Loucy (cell line): ENCODE measurements at regions not wholly inside any gene's neighbourhood (a gene's known extent, or its start where the extent isn't known, plus 50 kb on each side); places are given as distances from the start of the nearest gene placed in this dataset.

Source experiments
- CTCF ChIP-seq: fragments of 200-600 bp; sonication (generic); conservative IDR thresholded peaks from 2 replicates; pipeline ENCODE4 v1.5.1; 2014; ENCODE audit warnings: mild to moderate bottlenecking, antibody characterized with exemption, low read length
- EZH2phosphoT487 ChIP-seq: fragments of 200-600 bp; IDR thresholded peaks from 2 replicates; pipeline ENCODE4 v1.6.1; 2018; ENCODE audit warnings: antibody characterized with exemption, mild to moderate bottlenecking, moderate library complexity, borderline replicate concordance

GRCh38 chr6:156125844-156126243, 651.3 kb upstream of the ARID1B start:
- TF ChIP-seq CTCF (no peak), EZH2phosphoT487 (no peak)
